ENCODE measurements at regions not wholly inside any gene's neighbourhood (a gene's known extent, or its start where the extent isn't known, plus 50 kb on each side); places are given as distances from the start of the nearest gene placed in this dataset.

GRCh38 chr10:81784111-81784597, 90.8 kb upstream of the NRG3 start:
- DNase-seq (ENCODE audit: low read depth): no peak

- no peak for DNase-seq (ENCODE audit: low read depth)
Observed at GRCh38 chr10:81792729-81793128, 82.3 kb upstream of the NRG3 start.

GRCh38 chr10:81806842-81807241, 68.2 kb upstream of the NRG3 start:
- DNase-seq (ENCODE audit: low read depth): no peak

GRCh38 chr10:81814842-81815241, 60.2 kb upstream of the NRG3 start:
- DNase-seq (ENCODE audit: low read depth): no peak

GRCh38 chr10:81817596-81818170, 57.3 kb upstream of the NRG3 start:
- DNase-seq (ENCODE audit: low read depth): no peak

GRCh38 chr10:81820418-81820817, 54.6 kb upstream of the NRG3 start:
- no peak for DNase-seq (ENCODE audit: low read depth)
